Heart right ventricle (tissue), 16 donors: ENCODE measurements at regions not wholly inside any gene's neighbourhood (a gene's known extent, or its start where the extent isn't known, plus 50 kb on each side); places are given as distances from the start of the nearest gene placed in this dataset.
"Not testable (repeated sequence)": the region's sequence is repeated elsewhere in the genome, so short reads cannot be mapped to it uniquely, and the experiment has no call there.

Experiments
- ATAC-seq, 8 donors: fragments of 200-7000 bp; cut with Tn5 transposase; one replicate each; pipeline ENCODE4 v1.9.1; 2020; ENCODE audit warnings: mild to moderate bottlenecking in 8 of 8, moderate library complexity in 8 of 8, moderate number of reproducible peaks in 1 of 8
- DNase-seq, 2 donors: peaks; one replicate each; pipeline ENCODE4 v3.0.0-alpha.2; 2020
- H3K27ac ChIP-seq, 10 donors: fragments of 200-600 bp; sonication (generic) in 2 of 10; one replicate each; pipeline versions ENCODE4 v1.5.0 to v1.8.0; 2020 to 2022; ENCODE audit warnings: mild to moderate bottlenecking in 3 of 10
- H3K27me3 ChIP-seq, 7 donors: fragments of 200-600 bp; one replicate each; pipeline ENCODE4 v1.8.0; 2021 to 2022; ENCODE audit warnings: mild to moderate bottlenecking in 2 of 7
- H3K36me3 ChIP-seq, 9 donors: fragments of 200-600 bp; sonication (generic) in 1 of 9; one replicate each; pipeline versions ENCODE4 v1.5.0 to v1.8.0; 2020 to 2022; ENCODE audit warnings: mild to moderate bottlenecking in 2 of 9
- H3K4me1 ChIP-seq, 9 donors: fragments of 200-600 bp; sonication (generic) in 1 of 9; one replicate each; pipeline versions ENCODE4 v1.5.0 to v1.8.0; 2020 to 2022; ENCODE audit warnings: mild to moderate bottlenecking in 4 of 9
- H3K4me3 ChIP-seq, 10 donors: fragments of 200-600 bp; sonication (generic) in 2 of 10; one replicate each; pipeline versions ENCODE4 v1.5.0 to v1.8.0; 2020 to 2022; ENCODE audit warnings: mild to moderate bottlenecking in 7 of 10, moderate library complexity in 2 of 10
- H3K9me3 ChIP-seq, 11 donors: fragments of 200-600 bp in 10 of 11; sonication (generic) in 2 of 11; one replicate each; pipeline versions ENCODE4 v1.5.0 to v1.8.0; 2013 to 2022; ENCODE audit warnings: mild to moderate bottlenecking in 2 of 11, control low read depth in 1 of 11, moderate library complexity in 1 of 11
- WGBS, 2 donors: extraction: QIAGEN DNeasy Blood & Tissue Kit; methylation state at CpG; one replicate each; pipeline ENCODE4 v1.1.7; 2013; ENCODE audit warnings: inconsistent platforms in 1 of 2; 5-methylcytosine and 5-hydroxymethylcytosine counted together
- intact Hi-C, 10 donors: fragments of 100-400 bp; cut with DNase I; formaldehyde crosslinking; loops; one replicate each; pipeline versions ENCODE4 v1.11.1 to v1.14.2; 2022
- TF ChIP-seq, protein P1 (sequence below), 9 donors: fragments of 200-600 bp; sonication (generic) in 2 of 9; IDR thresholded peaks; one replicate each; pipeline versions ENCODE4 v1.5.0 to v1.8.0; 2021 to 2022; ENCODE audit warnings: antibody characterized with exemption in 9 of 9, mild to moderate bottlenecking in 5 of 9, moderate library complexity in 1 of 9
- donor health status: Arrhythmogenic right ventricular cardiomyopathy.
- donor health status: ischemic (EF 13 %, LVEDD 7.1; RV severe dilation, severe dysfunction).
- donor health status: healthy with polysubstance abuse.
- donor health status: DM: no; HTN: yes; CAD: no.
- donor health status: DM: no; HTN: no; CAD: no.
- donor health status: ischemic (EF 25% LVEDD 6.9; RV normal size, moderate dysfunction).
- donor health status: ischemic (EF 25% LVEDD 5.7; RV mildly dilated, moderate dysfunction).
- donor health status: healthy.
- donor health status: DM: yes; HTN: yes; CAD: no.
- donor health status: Ischemic cardiomyopathy.
- donor health status: ischemic (EF 35%, LVEDD 5.7; RV mildly dilated, moderate dysfunction).
- donor health status: nonischemic (EF 11% LVEDD 7.7; RV severe dilation, severe dysfunction).
- donor health status: DM: yes; HTN: yes; CAD: no.
- donor health status: PGD.
- donor health status: ischemic (EF 29% LVEDD 5.4; RV normal size, mild dysfunction).
- donor health status: nonischemic (EF 23%, LVEDD 6.1; RV moderate dilation, normal function).

DNA sequence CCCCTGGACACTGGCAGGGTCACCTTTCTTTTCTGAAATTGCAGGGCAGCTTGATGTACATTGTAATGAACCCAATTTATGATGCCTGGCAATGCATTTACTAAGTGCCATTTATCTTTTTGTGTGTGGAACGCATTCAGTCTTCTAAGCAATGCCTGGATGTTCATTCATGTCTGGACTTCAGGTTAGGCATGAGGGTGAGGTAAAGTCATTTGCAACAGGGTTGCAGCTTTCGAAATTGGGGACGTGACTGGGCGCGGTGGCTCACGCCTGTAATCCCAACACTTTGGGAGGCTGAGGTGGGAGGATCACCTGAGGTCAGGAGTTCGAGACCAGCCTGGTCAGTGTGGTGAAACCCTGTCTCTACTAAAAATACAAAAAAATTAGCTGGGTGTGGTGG lies 134.6 kb downstream of the SOX4 start:
- H3K4me1 ChIP-seq: peaks cover 0 to 25% (median 5%) of the 10 kb centered on the region in 9 donors
- no peaks in the 10 kb centered on the region for H3K27me3 ChIP-seq
- no peaks in the 10 kb centered on the region for H3K36me3 ChIP-seq
- 97 to 99% methylated on average over 7 of the region's 7 CpGs for WGBS, 2 donors
- no peak overlapping the region for H3K27ac ChIP-seq
- TF ChIP-seq, protein P1, sequence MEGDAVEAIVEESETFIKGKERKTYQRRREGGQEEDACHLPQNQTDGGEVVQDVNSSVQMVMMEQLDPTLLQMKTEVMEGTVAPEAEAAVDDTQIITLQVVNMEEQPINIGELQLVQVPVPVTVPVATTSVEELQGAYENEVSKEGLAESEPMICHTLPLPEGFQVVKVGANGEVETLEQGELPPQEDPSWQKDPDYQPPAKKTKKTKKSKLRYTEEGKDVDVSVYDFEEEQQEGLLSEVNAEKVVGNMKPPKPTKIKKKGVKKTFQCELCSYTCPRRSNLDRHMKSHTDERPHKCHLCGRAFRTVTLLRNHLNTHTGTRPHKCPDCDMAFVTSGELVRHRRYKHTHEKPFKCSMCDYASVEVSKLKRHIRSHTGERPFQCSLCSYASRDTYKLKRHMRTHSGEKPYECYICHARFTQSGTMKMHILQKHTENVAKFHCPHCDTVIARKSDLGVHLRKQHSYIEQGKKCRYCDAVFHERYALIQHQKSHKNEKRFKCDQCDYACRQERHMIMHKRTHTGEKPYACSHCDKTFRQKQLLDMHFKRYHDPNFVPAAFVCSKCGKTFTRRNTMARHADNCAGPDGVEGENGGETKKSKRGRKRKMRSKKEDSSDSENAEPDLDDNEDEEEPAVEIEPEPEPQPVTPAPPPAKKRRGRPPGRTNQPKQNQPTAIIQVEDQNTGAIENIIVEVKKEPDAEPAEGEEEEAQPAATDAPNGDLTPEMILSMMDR (IDR thresholded peaks at IDR 0.05): no peak
- H3K9me3 ChIP-seq: no peaks in the 10 kb centered on the region
- no peak for DNase-seq
- intact Hi-C loops: loop anchor here in 1 of 10 donors (10.0 kb wide), 1 partner anchor 197 kb away; no protein-coding TSS in a partner anchor
- H3K4me3 ChIP-seq: no peak overlapping the region
- no peak for ATAC-seq

DNA sequence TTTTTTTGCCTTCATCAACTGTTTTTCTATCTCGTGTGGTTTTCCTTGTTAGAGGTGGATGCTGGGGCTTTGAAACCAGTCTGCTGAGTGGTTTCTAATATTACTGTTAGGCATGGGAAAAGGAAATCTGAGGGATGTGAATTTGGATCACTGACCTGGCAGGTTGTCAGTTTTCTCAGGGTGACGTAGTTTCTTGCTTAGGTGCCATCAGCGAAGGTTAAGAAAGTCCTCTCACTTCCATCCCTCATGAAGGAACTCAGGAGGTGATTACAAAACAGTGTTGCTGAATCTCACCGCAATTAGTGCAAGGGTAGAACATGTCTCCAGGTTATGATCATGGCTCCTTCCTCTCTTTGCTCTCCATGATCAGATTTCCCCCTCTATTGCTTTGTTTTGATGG lies 135.9 kb downstream of the SOX4 start:
- H3K27ac ChIP-seq: no peak overlapping the region
- DNase-seq (no peak), ATAC-seq (no peak)
- H3K4me1 ChIP-seq: peaks cover 0 to 30% (median 5%) of the 10 kb centered on the region in 9 donors
- H3K4me3 ChIP-seq: no peak overlapping the region
- H3K27me3 ChIP-seq: no peaks in the 10 kb centered on the region
- intact Hi-C loops: loop anchor here in 1 of 10 donors (10.0 kb wide), 1 partner anchor 195 kb away; no protein-coding TSS in a partner anchor
- WGBS, 2 donors: 56 to 70% methylated on average over 4 of the region's 4 CpGs
- no peaks in the 10 kb centered on the region for H3K9me3 ChIP-seq
- TF ChIP-seq, protein P1 (IDR thresholded peaks at IDR 0.05): no peak
- H3K36me3 ChIP-seq: no peaks in the 10 kb centered on the region

DNA sequence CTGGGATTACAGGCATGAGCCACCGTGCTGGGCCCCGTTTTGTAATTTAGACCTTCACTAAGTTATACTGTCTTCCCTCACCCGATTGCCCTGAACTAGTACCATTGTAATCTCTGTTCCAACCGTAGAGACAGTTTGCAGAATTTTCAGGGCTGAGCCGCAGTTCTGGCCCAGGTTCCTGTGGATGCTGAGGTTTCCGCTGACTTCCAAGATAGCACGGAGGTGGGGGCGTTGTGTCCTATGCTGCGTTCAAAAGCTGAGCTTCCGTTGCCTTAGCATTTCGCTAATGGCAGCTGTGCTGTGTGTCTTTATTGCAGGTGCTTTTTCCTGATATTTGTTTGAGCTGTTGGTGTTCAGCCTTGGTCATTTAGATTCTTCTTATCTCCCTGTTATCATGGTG lies 137.0 kb downstream of the SOX4 start:
- Histone ChIP-seq H3K27me3 (no peaks in the 10 kb centered on the region), H3K9me3 (no peaks in the 10 kb centered on the region), H3K36me3 (no peaks in the 10 kb centered on the region), H3K4me3 (no peak overlapping the region), H3K27ac (no peak overlapping the region), H3K4me1 (peaks cover 0 to 30% (median 5%) of the 10 kb centered on the region in 9 donors)
- TF ChIP-seq, protein P1 (IDR thresholded peaks at IDR 0.05): no peak
- DNase-seq: no peak
- intact Hi-C loops: no loop called here
- WGBS, 2 donors: 95 to 96% methylated on average over 11 of the region's 11 CpGs
- no peak for ATAC-seq

DNA sequence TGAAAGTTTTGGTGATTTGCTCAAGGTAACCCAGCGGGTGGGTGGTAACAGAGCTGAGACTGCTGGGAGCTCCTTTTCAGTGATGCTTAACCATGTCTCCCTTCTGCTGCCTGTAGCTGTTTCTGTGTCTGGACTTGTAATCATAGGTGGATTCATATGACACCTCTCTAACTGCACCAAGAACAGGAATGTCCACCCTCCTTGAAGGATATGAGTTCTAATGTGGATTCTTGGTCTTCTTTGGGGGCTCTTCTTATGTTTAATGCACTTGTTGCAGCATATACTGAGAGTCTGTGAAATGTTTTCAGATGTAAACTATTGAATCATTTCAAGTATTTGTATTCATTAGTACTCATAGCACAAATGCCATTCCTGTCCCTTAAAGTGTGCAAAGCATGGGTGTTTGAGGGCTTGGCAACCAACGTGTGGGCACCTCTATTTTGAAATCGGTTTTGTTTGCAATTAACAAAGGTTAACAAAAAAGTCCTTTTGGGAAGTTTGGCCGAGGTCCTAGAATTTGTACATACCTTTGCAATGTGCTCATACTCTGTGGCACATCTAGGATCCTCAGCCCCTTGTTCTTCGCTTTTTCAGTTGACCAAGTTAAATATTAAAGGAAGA lies 138.0 kb downstream of the SOX4 start:
- ATAC-seq (peak in 2 of 8 donors; percentile 4 to 47), DNase-seq (no peak)
- Histone ChIP-seq H3K9me3 (no peaks in the 10 kb centered on the region), H3K4me3 (no peak overlapping the region), H3K27me3 (no peaks in the 10 kb centered on the region), H3K4me1 (peaks cover 0 to 30% (median 5%) of the 10 kb centered on the region in 9 donors), H3K36me3 (no peaks in the 10 kb centered on the region), H3K27ac (no peak overlapping the region)
- TF ChIP-seq, protein P1 (IDR thresholded peaks at IDR 0.05): no peak
- 37 to 50% methylated on average over 5 of the region's 5 CpGs for WGBS, 2 donors
- intact Hi-C loops: no loop called here

DNA sequence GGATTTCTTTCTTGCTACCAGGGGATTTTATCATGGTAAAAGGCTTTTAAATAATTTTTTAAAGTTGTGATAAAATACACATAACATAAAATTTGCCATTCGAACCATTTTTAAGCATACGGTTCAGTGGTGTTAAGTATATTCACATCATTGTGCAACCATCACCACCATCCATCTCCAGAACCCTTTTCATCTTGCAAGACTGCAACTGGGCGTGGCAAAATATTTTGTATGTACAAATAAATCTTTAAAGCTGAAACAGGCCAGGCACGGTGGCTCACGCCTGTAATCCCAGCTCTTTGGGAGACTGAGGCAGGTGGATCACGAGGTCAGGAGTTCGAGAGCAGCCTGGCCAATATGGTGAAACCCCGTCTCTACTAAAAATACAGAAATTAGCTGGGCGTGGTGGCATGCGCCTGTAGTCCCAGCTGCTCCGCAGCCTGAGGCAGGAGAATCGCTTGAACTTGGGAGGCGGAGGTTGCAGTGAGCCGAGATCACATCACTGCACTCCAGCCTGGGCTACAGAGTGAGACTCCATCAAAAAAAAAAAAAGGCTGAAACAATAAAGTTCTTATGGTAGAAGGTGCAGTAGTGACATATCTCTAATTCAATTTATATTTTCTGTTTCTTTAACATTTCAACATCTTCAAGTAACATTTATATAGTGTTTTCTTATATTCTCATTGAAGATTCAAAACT lies 138.6 kb downstream of the SOX4 start:
- peaks cover 0 to 30% (median 5%) of the 10 kb centered on the region in 9 donors for H3K4me1 ChIP-seq
- ATAC-seq, H3K27me3 ChIP-seq, H3K27ac ChIP-seq, DNase-seq, H3K9me3 ChIP-seq, intact Hi-C loops, H3K36me3 ChIP-seq, H3K4me3 ChIP-seq: not testable (repeated sequence)
- 94 to 96% methylated on average over 14 of the region's 14 CpGs for WGBS, 2 donors
